ENCODE measurements at regions not wholly inside any gene's neighbourhood (a gene's known extent, or its start where the extent isn't known, plus 50 kb on each side); places are given as distances from the start of the nearest gene placed in this dataset.

- DNase-seq (ENCODE audit: low read depth) = no peak
These were observed 495.0 kb upstream of the MGMT start for GRCh38 chr10:128972036-128972405.

- no peak for DNase-seq (ENCODE audit: low read depth)
These were observed 493.8 kb upstream of the MGMT start for GRCh38 chr10:128973221-128973620.

DNA sequence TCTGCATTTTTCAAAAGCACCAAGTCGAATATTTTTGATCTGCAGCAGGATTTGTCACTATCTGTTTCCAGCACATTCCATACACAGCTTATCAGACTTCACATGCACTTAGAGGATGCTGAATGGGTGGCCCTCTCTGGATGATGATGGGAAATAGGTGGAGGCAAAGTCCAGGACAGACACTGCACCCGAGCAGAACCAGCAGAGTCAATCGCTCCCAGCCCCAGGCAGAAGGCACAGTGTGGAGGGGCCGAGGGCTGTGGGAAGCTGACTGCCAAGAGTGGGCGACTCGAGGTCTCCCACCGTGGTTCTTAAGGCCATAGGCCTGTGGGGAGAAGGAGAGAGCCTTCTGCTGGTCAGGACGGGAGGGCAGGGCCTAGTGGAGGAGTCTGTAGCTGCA is 490.2 kb upstream of the MGMT start:
- no peak for DNase-seq (ENCODE audit: low read depth)

- DNase-seq (ENCODE audit: low read depth) = no peak
These were observed 488.8 kb upstream of the MGMT start for GRCh38 chr10:128978211-128978610.

GRCh38 chr10:128979405-128979804 is 487.6 kb upstream of the MGMT start:
- DNase-seq (ENCODE audit: low read depth) = no peak

DNA sequence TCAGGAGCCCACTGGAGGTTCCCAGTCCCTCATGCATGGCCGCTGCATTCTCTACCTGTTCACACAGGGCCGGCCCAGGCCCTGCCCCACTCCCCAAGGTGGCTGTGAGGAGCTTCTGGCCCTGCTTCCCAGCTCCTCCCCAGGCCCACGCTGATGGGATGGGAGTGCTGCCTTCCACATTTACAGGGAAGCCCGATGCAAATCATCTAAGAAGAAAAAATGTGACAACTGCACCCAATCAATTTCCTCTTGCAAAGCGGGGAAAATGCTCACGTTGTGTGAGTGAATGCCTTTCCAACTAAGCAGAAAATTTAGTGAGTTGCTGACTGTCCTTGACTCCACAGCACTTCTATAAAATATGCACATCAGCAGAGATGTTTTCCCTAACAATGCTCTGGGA is 485.8 kb upstream of the MGMT start:
- DNase-seq (ENCODE audit: low read depth) = no peak

DNA sequence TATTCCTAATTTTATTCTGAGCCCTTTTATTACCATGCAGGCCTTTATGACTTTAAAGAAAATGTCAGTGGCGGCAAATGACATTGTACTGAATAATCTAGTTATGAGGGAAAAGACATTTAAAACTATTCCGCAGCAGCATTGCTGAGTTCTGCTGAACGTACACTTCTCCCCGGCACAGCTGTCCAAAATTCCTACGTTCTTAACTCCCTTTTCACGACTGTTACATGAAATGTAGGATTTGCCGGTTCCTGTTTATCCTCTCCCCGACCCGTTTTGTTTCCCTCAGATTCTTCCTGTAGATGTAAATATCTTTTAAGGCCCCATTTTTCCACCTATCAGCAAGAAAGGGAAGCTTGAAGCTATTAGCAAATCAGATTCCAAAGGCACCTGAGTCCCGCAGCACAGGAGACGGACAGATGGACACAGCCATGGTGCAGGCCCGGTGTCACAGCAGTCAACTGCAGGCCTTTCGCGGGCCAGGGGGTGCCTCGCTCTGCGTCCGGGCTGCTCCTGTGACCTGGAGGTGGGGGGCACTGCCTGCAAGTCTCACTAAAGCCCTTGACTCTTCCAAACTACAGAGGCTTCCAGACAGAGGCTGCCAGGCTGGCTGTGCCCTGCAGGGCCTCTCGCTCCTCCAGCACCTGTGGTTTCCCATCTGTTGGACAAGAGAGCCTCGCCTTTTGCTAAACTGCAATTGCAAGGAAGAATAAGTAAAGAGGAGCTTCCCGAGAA is 485.0 kb upstream of the MGMT start:
- no peak for DNase-seq (ENCODE audit: low read depth)

DNA sequence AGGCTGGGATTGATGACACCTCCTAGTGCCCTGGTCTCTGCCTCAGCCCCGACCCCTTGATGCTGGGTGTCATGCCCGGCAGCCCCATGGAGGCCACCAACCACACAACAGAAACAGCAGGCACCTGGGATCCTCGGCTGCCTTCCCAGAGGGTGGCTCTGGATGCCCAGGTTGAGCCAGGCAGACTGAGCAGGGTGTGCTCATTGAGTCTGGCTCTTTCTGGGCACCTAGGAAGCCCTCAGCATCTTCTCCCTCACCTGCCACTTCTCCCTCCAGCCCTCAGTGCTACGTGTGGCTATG is 484.5 kb upstream of the MGMT start:
- no peak for DNase-seq (ENCODE audit: low read depth)

DNA sequence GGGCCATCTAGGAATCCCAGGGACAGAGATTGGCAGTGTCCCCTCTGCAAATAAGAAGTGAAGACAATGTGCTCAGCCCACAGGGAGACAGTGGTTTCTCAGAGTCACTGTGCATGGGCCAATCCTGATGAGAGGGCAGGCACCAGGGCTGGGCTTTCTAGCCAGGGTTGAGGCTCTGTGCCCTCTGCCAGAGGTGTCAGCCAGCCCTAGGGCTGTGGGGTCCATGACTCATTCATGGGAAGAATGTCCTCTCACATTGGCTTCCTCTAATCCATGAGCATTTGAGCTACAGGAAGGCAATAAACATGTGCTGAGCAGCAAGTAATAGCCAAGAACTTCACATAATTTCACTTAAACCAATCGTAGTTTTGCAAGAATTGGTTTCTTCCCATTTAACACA is 482.0 kb upstream of the MGMT start:
- no peak for DNase-seq (ENCODE audit: low read depth)

DNA sequence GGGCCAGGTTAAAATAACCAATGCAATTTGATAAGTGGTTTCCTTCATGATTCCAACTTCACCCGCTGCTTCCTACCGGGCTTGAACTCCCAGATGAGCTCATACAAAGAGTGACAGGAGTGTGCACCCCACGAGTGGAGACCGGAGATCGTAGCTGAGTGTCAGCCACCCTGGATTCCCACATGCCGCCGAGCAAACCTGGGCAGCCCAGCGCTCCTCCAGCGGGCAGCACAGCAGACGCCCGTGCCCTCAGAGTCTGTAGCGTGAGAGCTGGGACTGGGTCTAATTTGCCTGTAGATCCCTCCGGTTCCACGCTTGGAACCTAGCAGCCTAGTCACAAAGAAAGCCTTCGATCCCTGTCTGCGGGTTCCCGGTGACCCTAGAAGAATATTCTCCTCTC is 476.1 kb upstream of the MGMT start:
- DNase-seq (ENCODE audit: low read depth) = no peak

DNA sequence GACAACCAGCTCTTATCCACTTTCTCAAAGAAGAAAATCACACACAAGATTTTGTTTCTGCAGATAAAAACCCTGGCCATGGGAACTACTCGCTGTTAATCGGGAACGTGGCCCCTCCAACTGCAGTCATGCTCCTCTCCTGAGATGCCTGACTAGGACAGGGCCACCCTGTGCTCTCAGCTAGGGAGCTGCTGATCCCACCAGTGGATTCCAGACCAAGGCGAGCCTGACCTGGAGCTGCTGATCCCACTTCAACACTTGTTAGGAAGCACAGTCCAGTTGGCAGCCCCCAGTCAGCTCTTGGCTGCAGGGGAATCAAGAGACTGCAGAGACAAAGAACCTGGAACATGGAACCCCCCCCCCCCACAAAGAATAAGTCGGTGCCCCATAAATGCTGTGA is 474.3 kb upstream of the MGMT start:
- DNase-seq (ENCODE audit: low read depth) = no peak

GRCh38 chr10:128993443-128993842 is 473.6 kb upstream of the MGMT start:
- no peak for DNase-seq (ENCODE audit: low read depth)

DNA sequence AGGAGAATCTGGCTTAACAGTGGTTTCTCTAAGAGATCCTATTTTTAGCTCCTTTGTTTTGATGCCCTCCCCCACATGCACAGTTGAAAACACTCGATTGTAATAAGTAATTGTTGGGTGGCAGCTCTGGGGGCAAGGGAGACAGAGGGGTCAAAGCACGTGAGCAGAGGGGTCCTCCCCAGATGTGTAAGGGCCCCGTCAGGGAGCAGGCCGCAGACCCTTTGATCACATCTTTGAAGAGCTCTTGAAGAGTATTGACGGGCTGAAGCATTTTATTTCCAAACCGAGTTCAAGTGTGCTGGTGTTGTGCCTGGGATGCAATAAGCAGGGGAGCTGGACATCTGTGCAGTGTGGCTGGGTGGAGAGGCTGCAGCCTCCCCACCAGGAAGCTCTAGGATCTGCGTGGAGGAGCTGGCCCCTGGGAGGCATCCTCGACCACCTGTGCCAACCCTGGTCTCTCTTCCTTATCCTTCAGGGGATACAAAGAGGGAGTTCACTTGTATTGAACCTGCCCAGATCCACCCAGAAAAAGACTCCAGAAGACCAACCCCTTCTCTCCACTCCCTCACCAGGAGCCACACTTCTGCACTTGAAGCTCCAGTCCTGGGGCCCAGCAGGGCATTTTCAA is 473.0 kb upstream of the MGMT start:
- no peak for DNase-seq (ENCODE audit: low read depth)

GRCh38 chr10:128994598-128995143 is 472.4 kb upstream of the MGMT start:
- no peak for DNase-seq (ENCODE audit: low read depth)

GRCh38 chr10:128995676-128996075 is 471.4 kb upstream of the MGMT start:
- no peak for DNase-seq (ENCODE audit: low read depth)

DNA sequence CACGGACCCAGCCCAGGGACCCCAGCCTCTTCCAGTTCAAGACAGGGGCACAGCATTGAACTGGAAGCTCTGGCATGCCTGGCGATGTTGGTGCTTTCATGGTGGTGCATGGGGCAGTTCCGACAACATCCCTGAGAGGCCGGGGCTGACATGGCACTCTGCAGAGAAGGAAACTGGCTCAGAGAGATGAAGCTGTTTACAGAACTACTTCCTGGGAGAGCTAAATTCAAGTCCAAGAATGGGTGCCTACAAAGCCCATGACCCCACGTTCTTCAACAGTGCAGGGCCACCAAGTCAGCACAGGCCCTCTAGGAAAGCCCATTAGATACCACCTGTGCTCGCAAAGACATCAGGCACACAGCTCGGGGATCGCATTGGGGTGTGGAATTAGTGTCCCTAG is 470.9 kb upstream of the MGMT start:
- DNase-seq (ENCODE audit: low read depth) = no peak

DNA sequence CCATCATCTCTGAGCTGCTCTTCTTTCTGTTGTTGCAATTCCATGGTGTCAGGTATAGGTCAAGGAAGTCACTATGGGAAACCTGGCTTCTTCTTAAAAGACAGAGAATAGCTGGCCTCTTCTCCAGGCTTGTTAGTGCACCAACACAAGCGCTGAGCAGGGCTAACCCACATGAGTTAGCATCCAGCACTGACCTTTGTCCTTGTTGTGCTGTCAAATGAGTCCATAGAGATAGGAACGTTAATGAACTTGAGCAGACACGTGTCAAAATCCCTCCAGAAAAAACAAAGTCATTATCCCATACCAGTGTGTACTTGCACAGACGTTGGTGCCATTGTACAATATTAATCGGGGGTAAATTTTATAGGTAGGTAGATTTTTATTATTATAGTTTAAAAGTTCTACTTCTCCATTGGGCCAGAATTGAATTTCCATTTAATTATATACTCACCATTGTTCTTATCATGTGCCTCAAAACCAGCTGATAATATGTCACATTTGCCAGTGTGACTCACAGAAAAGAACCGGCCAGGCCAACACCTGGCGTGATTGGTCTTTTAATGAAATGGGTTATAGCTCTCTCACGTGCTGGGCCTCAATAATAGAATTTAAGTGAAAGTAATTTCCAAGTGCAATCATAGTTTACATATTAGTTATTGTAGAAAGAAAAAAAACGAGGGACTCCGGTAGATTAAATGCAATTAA is 468.8 kb upstream of the MGMT start:
- no peak for DNase-seq (ENCODE audit: low read depth)

- DNase-seq (ENCODE audit: low read depth) = no peak
These were observed 462.6 kb upstream of the MGMT start for GRCh38 chr10:129004398-129004797.

- DNase-seq (ENCODE audit: low read depth) = no peak
These were observed 462.0 kb upstream of the MGMT start for GRCh38 chr10:129005080-129005479.

DNA sequence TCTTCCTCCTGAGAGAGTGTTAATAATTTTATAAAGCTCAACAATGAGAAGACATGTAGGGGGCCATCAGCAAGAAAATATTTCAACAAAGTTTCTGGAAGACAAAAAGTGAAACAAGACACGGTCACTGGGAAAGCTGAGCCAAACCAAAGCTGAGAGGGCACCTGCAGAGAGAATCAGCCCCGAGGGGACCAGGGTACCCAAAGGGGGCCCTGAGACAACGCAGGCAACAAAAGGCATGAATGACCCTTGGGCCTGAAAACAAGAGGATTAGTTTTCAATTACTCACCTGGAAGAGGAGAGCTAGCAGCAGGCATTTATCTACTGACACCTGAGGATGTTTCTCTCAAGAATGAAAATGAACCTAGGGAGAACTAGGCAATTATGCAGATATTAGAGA is 461.2 kb upstream of the MGMT start:
- DNase-seq (ENCODE audit: low read depth) = no peak

DNA sequence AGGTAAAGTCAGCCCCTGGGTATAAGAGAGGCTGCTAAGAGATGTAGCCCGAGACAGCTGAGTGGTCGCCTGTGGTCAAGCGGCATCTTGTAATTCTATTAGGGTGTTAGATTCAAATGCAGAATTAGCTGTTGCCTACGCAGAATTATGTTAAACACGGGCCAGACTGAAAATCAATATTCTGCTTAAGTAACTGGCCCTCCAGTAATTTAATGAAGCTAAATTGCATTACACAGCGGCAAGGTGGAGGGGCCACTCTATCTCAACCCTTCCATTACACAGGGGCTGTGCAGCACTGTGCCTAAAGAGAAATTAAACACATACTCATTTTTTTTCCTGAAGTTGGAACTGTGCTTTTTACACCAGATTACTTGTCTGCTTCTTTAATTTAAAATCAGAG is 448.5 kb upstream of the MGMT start:
- DNase-seq (ENCODE audit: low read depth) = no peak

GRCh38 chr10:129020651-129021330 is 446.2 kb upstream of the MGMT start:
- no peak for DNase-seq (ENCODE audit: low read depth)

All from HS-5 (cell line).